Astrocyte (in vitro differentiated cells and primary cell): ENCODE measurements at regions not wholly inside any gene's neighbourhood (a gene's known extent, or its start where the extent isn't known, plus 50 kb on each side); places are given as distances from the start of the nearest gene placed in this dataset.

Experiments used
- DNase-seq: peaks from one replicate; pipeline ENCODE4 v3.0.0-alpha.2; 2010; ENCODE audit warnings: low read depth
- FAIRE-seq: peaks from 2 replicates; lab custom pipeline; 2011; peaks lifted over from hg19 to GRCh38; lab: Jason Lieb, UNC
- H2AFZ ChIP-seq: 2 replicates; pipeline ENCODE4 v1.6.0; 2012; ENCODE audit warnings: low read depth, low read length, inconsistent platforms
- H3K27ac ChIP-seq: 2 replicates; pipeline ENCODE4 v1.5.1; 2011; ENCODE audit warnings: low read depth, low read length, inconsistent platforms
- H3K27me3 ChIP-seq: 2 replicates; pipeline ENCODE4 v1.6.0; 2011; ENCODE audit warnings: low read length, inconsistent platforms; ENCODE audit not compliant: insufficient read depth
- H3K36me3 ChIP-seq: 2 replicates; pipeline ENCODE4 v1.5.1; 2011; ENCODE audit warnings: low read length, inconsistent platforms; ENCODE audit not compliant: insufficient read depth
- H3K4me1 ChIP-seq: 2 replicates; pipeline ENCODE4 v1.5.1; 2011; ENCODE audit warnings: low read length, inconsistent platforms; ENCODE audit not compliant: insufficient read depth
- H3K4me2 ChIP-seq: 2 replicates; pipeline ENCODE4 v1.6.0; 2012; ENCODE audit warnings: low read length, inconsistent platforms
- H3K4me3 ChIP-seq: 2 replicates; pipeline ENCODE4 v1.5.1; 2011; ENCODE audit warnings: low read depth, mild to moderate bottlenecking, low read length, inconsistent platforms; ENCODE audit not compliant: insufficient read depth
- H3K79me2 ChIP-seq: 2 replicates; pipeline ENCODE4 v1.6.0; 2012; ENCODE audit warnings: mild to moderate bottlenecking, low read length, inconsistent platforms; ENCODE audit not compliant: insufficient read depth
- H3K9ac ChIP-seq: 2 replicates; pipeline ENCODE4 v1.6.0; 2012; ENCODE audit warnings: mild to moderate bottlenecking, low read length, inconsistent platforms
- H3K9me3 ChIP-seq: 2 replicates; pipeline ENCODE4 v1.5.1; 2012; ENCODE audit warnings: low read depth, mild to moderate bottlenecking, low read length, inconsistent platforms; ENCODE audit not compliant: insufficient read depth
- H4K20me1 ChIP-seq: 2 replicates; pipeline ENCODE4 v1.6.0; 2012; ENCODE audit warnings: low read length, inconsistent platforms; ENCODE audit not compliant: insufficient read depth
- H3K27ac Mint-ChIP-seq: one replicate; pipeline ENCODE4 v1.8.0; 2021; ENCODE audit warnings: mild to moderate bottlenecking, mixed read lengths; ENCODE audit not compliant: unreplicated experiment
- H3K27me3 Mint-ChIP-seq: one replicate; pipeline ENCODE4 v1.8.0; 2021; ENCODE audit warnings: low read depth, mixed read lengths; ENCODE audit not compliant: unreplicated experiment
- H3K36me3 Mint-ChIP-seq: one replicate; pipeline ENCODE4 v1.8.0; 2021; ENCODE audit warnings: low read depth, mixed read lengths; ENCODE audit not compliant: unreplicated experiment
- H3K4me1 Mint-ChIP-seq: one replicate; pipeline ENCODE4 v1.8.0; 2021; ENCODE audit warnings: low read depth, mixed read lengths; ENCODE audit not compliant: unreplicated experiment
- H3K4me3 Mint-ChIP-seq: one replicate; pipeline ENCODE4 v1.8.0; 2021; ENCODE audit warnings: mild to moderate bottlenecking, moderate library complexity, mixed read lengths; ENCODE audit not compliant: unreplicated experiment
- H3K9me3 Mint-ChIP-seq: one replicate; pipeline ENCODE4 v1.8.0; 2021; ENCODE audit warnings: mild to moderate bottlenecking, mixed read lengths; ENCODE audit not compliant: unreplicated experiment
- CTCF ChIP-seq: IDR thresholded peaks from 2 replicates; pipeline ENCODE4 v1.5.1; 2011; ENCODE audit warnings: low read depth, mild to moderate bottlenecking, inconsistent platforms, low read length, moderate library complexity; ENCODE audit not compliant: insufficient read depth
- EZH2 ChIP-seq: IDR thresholded peaks from 2 replicates; pipeline ENCODE4 v1.6.1; 2012; ENCODE audit warnings: mild to moderate bottlenecking, low read length, inconsistent platforms; ENCODE audit not compliant: insufficient read depth

- Mint-ChIP-seq H3K27ac (no peak overlapping the region), H3K4me3 (no peak overlapping the region), H3K9me3 (no peaks in the 10 kb centered on the region), H3K4me1 (peaks cover 24% of the 10 kb centered on the region), H3K27me3 (no peaks in the 10 kb centered on the region), H3K36me3 (no peaks in the 10 kb centered on the region)
- Histone ChIP-seq H3K4me3 (no peak overlapping the region), H3K4me2 (no peak overlapping the region), H3K27me3 (no peaks in the 10 kb centered on the region), H3K79me2 (no peaks in the 10 kb centered on the region), H4K20me1 (no peaks in the 10 kb centered on the region), H2AFZ (no peak overlapping the region), H3K4me1 (no peaks in the 10 kb centered on the region), H3K9me3 (no peaks in the 10 kb centered on the region), H3K9ac (no peak overlapping the region), H3K36me3 (no peaks in the 10 kb centered on the region), H3K27ac (no peak overlapping the region)
- TF ChIP-seq CTCF (no peak), EZH2 (no peak)
- DNase-seq (no peak), FAIRE-seq (no peak)
These were observed 186.7 kb upstream of the ELL2 start for GRCh38 chr5:96148376-96148775.

DNA sequence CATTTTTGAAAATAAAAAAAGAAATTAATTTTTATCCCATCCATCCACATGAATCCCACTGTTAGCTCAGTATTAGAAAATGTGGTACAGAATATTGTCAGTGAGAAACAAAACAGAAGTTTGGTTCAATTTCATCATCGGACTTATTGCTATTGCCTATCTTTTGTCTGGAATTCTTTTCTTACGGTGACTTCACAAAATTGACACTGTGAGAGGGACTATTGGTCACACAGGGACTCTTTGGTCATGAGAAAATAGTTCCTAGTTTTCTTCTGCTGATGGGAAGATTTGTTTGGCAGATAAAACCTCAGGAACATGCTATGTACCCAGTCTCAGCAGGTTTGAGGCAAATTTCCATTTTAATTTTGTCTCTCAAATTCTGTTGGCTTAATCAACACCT lies 186.2 kb upstream of the ELL2 start:
- H3K27me3 ChIP-seq = no peaks in the 10 kb centered on the region
- H3K79me2 ChIP-seq = no peaks in the 10 kb centered on the region
- DNase-seq = no peak
- H3K9me3 ChIP-seq = no peaks in the 10 kb centered on the region
- Mint-ChIP-seq H3K27ac (no peak overlapping the region), H3K36me3 (no peaks in the 10 kb centered on the region), H3K4me1 (peaks cover 24% of the 10 kb centered on the region), H3K9me3 (no peaks in the 10 kb centered on the region), H3K27me3 (no peaks in the 10 kb centered on the region), H3K4me3 (no peak overlapping the region)
- no peak overlapping the region for H3K4me2 ChIP-seq
- H3K4me1 ChIP-seq = no peaks in the 10 kb centered on the region
- H3K9ac ChIP-seq = no peak overlapping the region
- TF ChIP-seq EZH2 (no peak), CTCF (no peak)
- no peak overlapping the region for H2AFZ ChIP-seq
- H4K20me1 ChIP-seq = no peaks in the 10 kb centered on the region
- no peak for FAIRE-seq
- H3K27ac ChIP-seq = no peak overlapping the region
- H3K36me3 ChIP-seq = no peaks in the 10 kb centered on the region
- H3K4me3 ChIP-seq = no peak overlapping the region

- Histone ChIP-seq H3K27me3 (no peaks in the 10 kb centered on the region), H4K20me1 (no peaks in the 10 kb centered on the region), H3K9me3 (no peaks in the 10 kb centered on the region), H3K79me2 (no peaks in the 10 kb centered on the region), H3K9ac (no peak overlapping the region), H3K4me3 (no peak overlapping the region), H3K4me2 (no peak overlapping the region), H3K4me1 (no peaks in the 10 kb centered on the region), H2AFZ (no peak overlapping the region), H3K27ac (no peak overlapping the region), H3K36me3 (no peaks in the 10 kb centered on the region)
- no peak overlapping the region for H3K4me3 Mint-ChIP-seq
- H3K27me3 Mint-ChIP-seq = no peaks in the 10 kb centered on the region
- TF ChIP-seq CTCF (no peak), EZH2 (no peak)
- H3K27ac Mint-ChIP-seq = peak overlapping the region; percentile 81
- no peaks in the 10 kb centered on the region for H3K36me3 Mint-ChIP-seq
- no peak for FAIRE-seq
- H3K9me3 Mint-ChIP-seq = no peaks in the 10 kb centered on the region
- peak; percentile 65 for DNase-seq
- peaks cover 22% of the 10 kb centered on the region for H3K4me1 Mint-ChIP-seq
These were observed 185.0 kb upstream of the ELL2 start for GRCh38 chr5:96146675-96147074.
